ENCODE measurements at regions not wholly inside any gene's neighbourhood (a gene's known extent, or its start where the extent isn't known, plus 50 kb on each side); places are given as distances from the start of the nearest gene placed in this dataset.

DNA sequence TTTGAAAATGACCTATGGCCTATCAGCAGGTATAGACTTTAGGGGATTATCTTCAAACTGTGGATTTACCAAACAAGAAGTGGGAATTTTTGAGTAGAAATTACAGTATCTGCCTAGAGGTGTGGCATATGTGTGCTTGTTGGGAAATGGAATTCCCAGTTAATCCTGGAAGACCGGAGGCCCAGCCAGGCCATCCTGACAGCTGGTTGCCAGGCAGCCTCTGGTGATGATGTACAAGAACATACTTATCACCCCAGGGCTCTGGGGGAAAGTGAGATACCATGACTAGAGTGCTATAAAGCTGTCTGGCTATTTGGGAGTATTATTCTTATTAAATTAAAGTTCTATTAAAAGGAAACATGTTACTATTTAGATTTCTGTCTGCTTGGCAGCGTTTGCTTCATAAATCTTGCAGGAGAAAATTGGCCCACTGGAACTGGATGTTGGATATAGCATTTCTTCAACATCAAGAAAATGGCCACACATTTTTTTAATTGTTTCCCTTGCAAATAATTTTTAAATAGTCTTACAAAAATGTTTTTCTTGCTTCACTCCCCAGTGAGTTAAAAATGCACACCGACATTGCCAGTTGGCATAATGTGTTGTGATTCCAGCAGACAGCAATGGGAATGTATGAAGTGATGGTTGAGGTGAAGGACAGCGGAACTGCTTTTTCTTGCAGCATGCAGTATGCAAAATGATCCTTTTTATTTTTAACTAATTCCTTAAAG lies 187.8 kb downstream of the MYLK4 start:
- DNase-seq, result no peak

GRCh38 chr6:2560917-2561698 lies 189.6 kb downstream of the MYLK4 start:
- DNase-seq, result no peak

DNA sequence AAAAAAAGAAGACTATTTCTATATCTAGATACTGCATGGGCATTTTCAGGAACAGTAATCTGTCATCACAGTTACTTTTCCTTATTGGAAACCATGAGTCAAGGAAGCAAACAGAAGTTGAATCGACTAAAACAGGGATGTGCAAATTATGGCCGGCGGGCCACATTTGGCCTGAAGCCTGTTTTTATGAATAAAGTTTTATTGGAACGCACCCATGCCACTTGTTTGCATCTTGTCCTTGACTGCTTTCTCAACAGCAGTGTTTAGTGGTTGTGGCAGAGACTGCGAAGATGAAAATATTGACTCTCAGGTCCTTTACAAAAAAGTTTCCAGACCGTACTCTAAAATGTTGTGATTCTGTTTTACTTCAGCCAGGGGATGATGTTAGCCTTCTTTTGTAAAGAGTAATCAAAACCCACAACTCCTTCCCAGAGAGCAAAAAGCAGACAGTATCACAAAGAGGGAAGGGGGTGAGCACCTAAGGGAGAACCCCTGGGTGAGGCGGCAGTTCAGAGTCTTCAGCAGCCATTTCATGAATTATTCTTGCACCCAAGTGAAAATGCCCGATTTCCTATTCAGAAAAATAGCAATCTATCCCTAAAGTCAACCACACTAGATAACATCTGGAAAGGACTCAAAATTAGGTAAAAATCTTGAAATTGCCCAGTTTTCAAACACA lies 190.4 kb downstream of the MYLK4 start:
- no peak for DNase-seq

DNA sequence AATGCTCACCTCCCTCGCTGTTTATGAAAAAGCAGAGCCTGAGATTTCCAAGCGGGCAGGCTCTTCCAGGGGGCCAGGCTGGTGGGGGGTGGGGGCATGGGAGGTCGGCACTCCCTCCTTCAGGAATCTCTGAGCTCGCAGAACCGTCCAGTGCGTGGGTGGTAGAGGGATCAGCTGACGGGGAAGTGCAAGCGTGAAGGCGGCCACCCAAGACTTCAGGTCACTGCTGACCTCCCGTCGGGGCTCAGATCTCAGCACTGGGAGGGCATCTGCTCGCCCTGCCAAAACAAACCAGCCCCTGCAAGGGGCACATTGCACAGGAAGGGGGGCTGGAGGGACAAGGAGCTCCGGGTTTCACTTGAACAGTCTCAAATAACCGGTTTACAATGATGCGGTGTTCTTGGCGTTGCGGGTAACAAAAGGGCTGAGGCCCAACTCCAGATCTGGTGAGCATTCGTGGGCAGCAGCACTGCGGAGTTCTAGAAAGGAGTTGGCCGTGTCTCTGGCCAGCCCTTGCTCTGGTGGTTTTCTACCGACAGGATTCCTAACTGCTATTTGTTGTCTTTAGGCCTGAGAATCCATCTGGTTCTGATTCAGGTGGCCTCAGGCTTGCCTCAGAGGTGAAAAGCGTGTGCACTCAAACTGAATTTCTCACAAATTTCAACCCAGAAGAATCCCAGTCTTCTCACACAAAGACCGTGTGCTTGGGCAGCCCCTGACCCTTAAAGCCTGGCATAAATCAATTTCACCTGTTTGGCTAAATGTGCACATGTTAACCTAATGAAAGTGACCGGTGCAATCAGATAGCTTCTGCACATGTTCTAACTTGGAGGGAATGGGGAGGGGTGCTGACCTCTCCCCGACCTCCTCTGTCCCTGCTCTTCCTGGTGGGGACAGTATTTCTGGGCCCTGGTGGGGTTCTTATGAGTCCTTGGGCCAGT lies 191.6 kb downstream of the MYLK4 start:
- no peak for DNase-seq

GRCh38 chr6:2558098-2558680 lies 192.5 kb downstream of the MYLK4 start:
- no peak for DNase-seq

- DNase-seq, result no peak
Measured at GRCh38 chr6:2557181-2557720, 193.5 kb downstream of the MYLK4 start.

DNA sequence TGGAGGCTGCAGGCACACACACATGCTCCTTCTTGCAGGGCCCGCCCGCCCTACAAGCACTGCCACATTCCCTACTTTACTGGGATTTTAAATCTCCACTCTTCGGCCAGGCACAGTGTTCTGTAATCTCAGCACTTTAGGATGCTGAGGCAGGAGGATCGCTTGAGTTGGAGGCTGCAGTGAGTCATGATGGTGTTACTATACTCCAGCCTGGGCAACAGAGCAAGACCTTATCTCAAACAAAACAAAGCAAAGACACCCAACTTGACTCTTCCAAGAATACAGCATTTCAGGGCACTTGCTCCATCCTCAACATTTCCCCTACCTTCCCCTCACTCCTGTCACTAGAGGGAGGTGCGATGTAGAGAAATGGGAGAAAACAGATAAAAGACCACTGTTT lies 194.0 kb downstream of the MYLK4 start:
- DNase-seq, result no peak

DNA sequence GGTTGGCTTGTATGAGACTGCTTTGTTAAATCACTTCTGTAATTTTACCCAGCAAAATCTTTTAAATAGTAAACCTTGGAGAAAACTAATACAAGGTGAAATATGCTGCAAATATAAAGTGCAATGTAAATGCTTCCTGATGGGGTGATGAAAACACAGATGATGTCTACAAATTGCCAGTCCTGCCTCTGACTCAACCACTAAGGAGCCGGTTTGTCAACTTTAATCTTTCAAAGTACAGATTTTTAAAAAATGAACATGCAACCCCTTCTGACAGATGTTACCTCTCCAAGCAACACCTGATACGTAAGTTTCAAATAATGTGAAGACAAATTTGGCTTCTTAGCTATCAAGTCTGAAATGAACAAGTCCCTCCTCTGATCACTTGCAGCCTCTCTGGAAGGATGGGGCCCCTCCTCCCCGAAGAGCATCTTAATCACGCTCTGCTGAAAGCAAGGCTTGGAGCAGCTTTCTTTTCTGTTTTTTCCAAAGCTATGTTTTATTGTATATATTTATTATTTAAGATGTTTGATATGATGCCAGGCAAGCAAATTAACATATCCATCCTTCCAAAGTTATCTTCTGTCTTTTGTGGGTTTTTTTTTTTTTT lies 196.0 kb downstream of the MYLK4 start:
- no peak for DNase-seq

DNA sequence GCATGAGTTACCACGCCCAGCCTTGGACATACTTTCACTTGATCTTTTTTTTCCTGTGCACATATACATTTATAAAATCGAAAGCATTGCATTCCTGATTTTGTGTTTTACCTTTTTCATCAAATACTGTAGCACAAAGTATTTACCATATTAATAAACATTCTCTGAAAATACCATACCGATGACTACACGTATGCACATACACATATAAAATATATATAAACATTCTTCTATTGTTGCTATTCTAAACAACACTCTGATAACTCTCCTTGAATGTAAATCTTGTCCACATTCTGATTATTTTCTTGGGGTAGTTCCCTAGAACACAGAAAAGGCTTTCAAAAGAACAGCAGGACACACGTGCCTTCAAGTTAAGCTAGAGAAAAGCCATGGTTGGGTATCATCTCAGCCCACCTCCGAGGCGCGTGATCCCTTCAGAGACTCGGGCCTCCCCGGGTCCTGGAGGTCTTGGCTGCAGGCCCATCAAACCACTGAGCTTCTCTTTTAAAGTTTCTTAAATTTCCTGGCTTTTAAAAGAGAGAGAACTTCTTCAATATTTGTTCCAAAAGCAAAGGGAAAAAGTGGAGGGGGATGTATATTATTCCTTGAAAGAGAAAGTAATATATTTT lies 198.1 kb downstream of the MYLK4 start:
- no peak for DNase-seq

GRCh38 chr6:2551705-2552104 lies 199.0 kb downstream of the MYLK4 start:
- DNase-seq, result no peak

GRCh38 chr6:2550247-2550646 lies 200.5 kb downstream of the MYLK4 start:
- DNase-seq, result no peak

- DNase-seq, result no peak
Measured at GRCh38 chr6:2549834-2550233, 200.9 kb downstream of the MYLK4 start.

- DNase-seq, result no peak
Measured at GRCh38 chr6:2547355-2547754, 203.4 kb downstream of the MYLK4 start.

DNA sequence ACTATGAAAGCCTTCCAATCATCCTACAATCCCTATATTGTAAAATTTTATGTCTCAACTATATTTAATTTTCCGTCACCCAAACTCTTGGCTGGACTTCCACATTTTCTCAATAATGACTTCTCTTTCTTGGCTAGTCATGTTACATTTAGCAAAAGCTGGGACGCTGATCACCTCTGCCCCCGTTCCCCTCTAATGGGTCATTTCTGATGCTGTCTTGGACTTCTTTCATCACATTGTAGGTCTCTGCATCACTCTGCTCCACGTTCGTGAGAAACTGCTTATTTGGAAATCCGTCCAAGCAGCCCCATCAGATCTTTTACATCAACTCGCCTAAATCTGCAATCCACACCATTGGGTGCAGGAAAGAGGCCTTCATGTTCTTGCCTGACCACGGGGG lies 203.8 kb downstream of the MYLK4 start:
- DNase-seq, result no peak

- DNase-seq, result no peak
Measured at GRCh38 chr6:2545383-2546038, 205.2 kb downstream of the MYLK4 start.

- no peak for DNase-seq
Measured at GRCh38 chr6:2543321-2543720, 207.4 kb downstream of the MYLK4 start.

DNA sequence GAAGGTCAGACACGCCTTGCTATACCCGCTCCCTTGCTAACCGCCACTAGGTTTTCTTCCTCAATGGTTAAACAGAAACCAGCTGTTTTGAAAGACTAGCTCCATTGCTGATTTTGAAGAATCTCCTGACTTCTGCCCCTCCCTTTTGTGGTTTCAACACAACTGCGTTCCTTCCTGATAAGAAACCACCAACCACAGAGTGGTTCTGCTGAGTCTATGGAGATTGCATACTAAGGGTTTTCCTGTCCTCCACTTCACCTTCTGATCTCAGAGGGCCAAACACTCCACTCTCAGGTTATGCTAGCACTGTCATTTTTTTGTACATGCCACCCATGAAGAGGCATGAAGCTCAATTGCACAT lies 207.9 kb downstream of the MYLK4 start:
- peak; percentile 75 for DNase-seq

DNA sequence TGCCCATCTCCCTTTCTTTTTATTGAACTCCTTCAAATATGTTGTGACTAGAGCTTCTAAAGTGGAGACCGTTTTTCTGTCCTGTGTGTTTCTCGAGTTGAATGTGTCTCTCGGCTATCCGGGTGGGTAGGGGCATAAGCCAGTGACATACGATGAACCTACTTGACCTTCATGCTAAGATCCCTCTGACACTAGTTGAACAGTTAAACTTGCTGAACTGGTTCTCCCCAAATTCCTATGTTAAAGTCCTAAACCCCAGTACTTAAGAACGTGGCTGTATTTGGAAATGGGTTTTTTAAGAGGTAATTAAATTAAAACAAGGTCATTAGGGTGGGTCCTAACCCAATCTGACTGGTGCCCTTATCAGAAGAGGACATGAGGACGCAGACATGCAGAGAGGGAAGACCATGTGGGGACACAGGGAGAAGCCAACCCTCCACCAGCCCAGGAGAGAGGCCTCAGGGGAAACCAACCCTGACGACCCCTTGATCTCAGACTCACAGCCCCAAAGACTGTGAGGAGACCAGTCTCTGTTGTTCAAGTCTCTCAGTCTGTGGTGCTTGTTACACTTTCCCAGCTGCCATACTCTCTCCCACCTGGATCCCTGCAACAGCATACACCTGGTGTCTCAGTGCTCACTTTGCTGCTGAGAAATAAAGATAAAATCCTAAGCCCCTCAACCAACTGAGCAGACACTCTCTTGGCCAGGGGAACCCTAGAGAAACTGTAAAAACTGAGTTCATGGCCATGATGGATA lies 208.4 kb downstream of the MYLK4 start:
- no peak for DNase-seq

GRCh38 chr6:2536451-2536850 lies 214.3 kb downstream of the MYLK4 start:
- DNase-seq, result no peak

DNA sequence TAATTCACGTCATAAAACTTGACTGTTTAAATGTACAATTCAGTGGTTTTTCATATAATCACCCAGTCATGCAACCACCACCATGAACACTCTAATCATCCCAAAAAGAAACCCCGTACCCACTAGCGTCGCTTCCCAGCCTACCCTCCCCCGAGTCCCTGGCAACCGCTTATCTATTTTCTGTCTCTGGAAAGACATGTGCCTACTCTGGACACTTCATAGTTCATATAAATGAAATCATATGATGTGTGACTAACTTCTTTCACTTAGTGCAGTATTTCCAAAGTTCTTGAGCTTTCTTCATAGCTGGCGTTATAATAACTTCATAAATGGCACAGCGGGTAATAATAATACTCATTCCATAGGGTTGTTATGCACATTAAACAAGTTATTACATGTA lies 215.2 kb downstream of the MYLK4 start:
- no peak for DNase-seq

Data from NCI-H187 treated with DMSO at 0.1 percent for 48 hours (cell line).